OCI-LY3 (cell line): ENCODE measurements at regions not wholly inside any gene's neighbourhood (a gene's known extent, or its start where the extent isn't known, plus 50 kb on each side); places are given as distances from the start of the nearest gene placed in this dataset.

Experiments
- H2AFZ ChIP-seq: fragments of 200-600, 300-600 bp; shearing (Covaris generic); 2 replicates; pipeline ENCODE4 v1.6.0; 2014; ENCODE audit warnings: antibody characterized with exemption, low read depth, low read length
- H3K27ac ChIP-seq: fragments of 200-600, 300-600 bp; sonication (generic); 2 replicates; pipeline ENCODE4 v1.5.1; 2014; ENCODE audit warnings: mild to moderate bottlenecking, low read length, moderate library complexity, mixed read lengths
- H3K27me3 ChIP-seq: fragments of 200-600, 300-600 bp; sonication (generic); 2 replicates; pipeline ENCODE4 v1.6.1; 2014; ENCODE audit warnings: low read depth, low read length, mixed read lengths
- H3K36me3 ChIP-seq: fragments of 200-600, 300-600 bp; sonication (generic); replicated peaks from 2 replicates; pipeline ENCODE3; 2014; ENCODE audit warnings: low read depth, low read length, mixed read lengths
- H3K4me1 ChIP-seq: fragments of 300-600, 200-600 bp; sonication (generic); 2 replicates; pipeline ENCODE4 v1.6.1; 2014; ENCODE audit warnings: low read length, mixed read lengths
- H3K4me2 ChIP-seq: fragments of 200-600, 300-600 bp; sonication (generic); 2 replicates; pipeline ENCODE4 v1.6.1; 2014; ENCODE audit warnings: low read length, mixed read lengths
- H3K4me3 ChIP-seq: fragments of 300-600, 200-600 bp; sonication (generic); 2 replicates; pipeline ENCODE4 v1.5.1; 2014; ENCODE audit warnings: antibody characterized with exemption, mild to moderate bottlenecking, low read length, moderate library complexity
- H3K79me2 ChIP-seq: fragments of 300-600, 200-600 bp; shearing (Covaris generic); 2 replicates; pipeline ENCODE4 v1.6.1; 2014; ENCODE audit warnings: mild to moderate bottlenecking, low read length, mixed read lengths
- H3K9ac ChIP-seq: fragments of 300-600, 200-600 bp; shearing (Covaris generic); 2 replicates; pipeline ENCODE4 v1.6.0; 2014; ENCODE audit warnings: mild to moderate bottlenecking, low read length, moderate library complexity
- H3K9me3 ChIP-seq: fragments of 200-600, 300-600 bp; shearing (Covaris generic); 2 replicates; pipeline ENCODE4 v1.6.1; 2014; ENCODE audit warnings: low read length, mixed read lengths; ENCODE audit not compliant: insufficient read depth
- H4K20me1 ChIP-seq: fragments of 200-600, 300-600 bp; sonication (generic); 2 replicates; pipeline ENCODE4 v1.6.1; 2016; ENCODE audit warnings: low read length, mixed read lengths; ENCODE audit not compliant: insufficient read depth
- EZH2phosphoT487 ChIP-seq: fragments of 200-600 bp; shearing (Covaris generic); IDR thresholded peaks from 2 replicates; pipeline ENCODE4 v1.6.1; 2018; ENCODE audit warnings: antibody characterized with exemption, mixed run types, low read depth
- TF ChIP-seq, protein P1 (sequence below): fragments of 200-600, 300-600 bp; sonication (generic); IDR thresholded peaks from 2 replicates; pipeline ENCODE4 v1.5.1; 2014; ENCODE audit warnings: antibody characterized with exemption, low read length, low read depth

DNA sequence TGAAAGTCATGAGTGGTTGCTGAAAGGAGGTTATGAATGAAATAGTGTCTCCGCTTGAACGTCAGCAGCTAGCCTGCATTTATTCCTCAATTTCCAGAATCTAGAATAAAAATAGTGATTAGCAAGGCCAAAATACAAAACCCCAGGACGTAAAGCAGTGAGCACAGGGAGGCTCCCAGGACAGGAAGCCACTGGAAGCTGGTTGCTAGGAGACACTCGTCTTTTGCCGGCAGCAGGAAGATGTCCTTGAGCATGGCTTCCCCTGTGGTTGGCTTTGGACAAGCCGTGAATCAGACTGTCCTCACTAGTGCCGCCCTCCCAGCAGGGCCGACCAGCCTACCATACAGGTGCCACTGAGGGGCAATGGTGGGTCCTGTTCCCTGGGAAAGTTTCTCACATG, 374.4 kb downstream of the MTX2 start:
- Histone ChIP-seq H3K9me3 (no peaks in the 10 kb centered on the region), H3K36me3 (no peaks in the 10 kb centered on the region), H4K20me1 (0 out of 2 replicates have a peak, but pooled peaks cover 3% of the 10 kb centered on the region), H3K9ac (no peak overlapping the region), H3K27ac (no peak overlapping the region), H3K4me1 (peaks cover 15% of the 10 kb centered on the region), H3K79me2 (no peaks in the 10 kb centered on the region), H3K4me2 (no peak overlapping the region), H3K27me3 (peaks cover 56% of the 10 kb centered on the region), H3K4me3 (no peak overlapping the region), H2AFZ (no peak overlapping the region)
- no peak for TF ChIP-seq EZH2phosphoT487
- TF ChIP-seq, protein P1, sequence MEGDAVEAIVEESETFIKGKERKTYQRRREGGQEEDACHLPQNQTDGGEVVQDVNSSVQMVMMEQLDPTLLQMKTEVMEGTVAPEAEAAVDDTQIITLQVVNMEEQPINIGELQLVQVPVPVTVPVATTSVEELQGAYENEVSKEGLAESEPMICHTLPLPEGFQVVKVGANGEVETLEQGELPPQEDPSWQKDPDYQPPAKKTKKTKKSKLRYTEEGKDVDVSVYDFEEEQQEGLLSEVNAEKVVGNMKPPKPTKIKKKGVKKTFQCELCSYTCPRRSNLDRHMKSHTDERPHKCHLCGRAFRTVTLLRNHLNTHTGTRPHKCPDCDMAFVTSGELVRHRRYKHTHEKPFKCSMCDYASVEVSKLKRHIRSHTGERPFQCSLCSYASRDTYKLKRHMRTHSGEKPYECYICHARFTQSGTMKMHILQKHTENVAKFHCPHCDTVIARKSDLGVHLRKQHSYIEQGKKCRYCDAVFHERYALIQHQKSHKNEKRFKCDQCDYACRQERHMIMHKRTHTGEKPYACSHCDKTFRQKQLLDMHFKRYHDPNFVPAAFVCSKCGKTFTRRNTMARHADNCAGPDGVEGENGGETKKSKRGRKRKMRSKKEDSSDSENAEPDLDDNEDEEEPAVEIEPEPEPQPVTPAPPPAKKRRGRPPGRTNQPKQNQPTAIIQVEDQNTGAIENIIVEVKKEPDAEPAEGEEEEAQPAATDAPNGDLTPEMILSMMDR: no peak

DNA sequence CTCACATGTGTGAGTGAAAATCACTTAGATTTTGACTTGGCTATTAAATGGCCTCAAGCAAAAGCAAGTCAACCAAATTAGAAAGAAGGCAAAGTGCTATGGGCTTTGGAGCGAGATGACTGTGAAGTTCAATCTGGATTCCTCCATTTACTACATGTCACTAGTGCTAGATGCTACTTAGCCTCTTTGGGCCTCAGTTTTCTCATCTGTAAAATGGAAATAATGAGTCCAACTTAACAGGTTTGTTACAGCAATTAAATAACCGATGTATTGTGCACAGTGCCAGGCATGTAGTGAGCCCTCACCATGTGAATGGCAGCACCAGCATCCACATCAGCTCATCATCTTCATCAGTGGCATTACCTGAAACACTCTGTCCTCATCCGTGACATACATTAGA, 376.3 kb downstream of the MTX2 start:
- Histone ChIP-seq H3K9me3 (no peaks in the 10 kb centered on the region), H3K27ac (no peak overlapping the region), H3K4me2 (no peak overlapping the region), H2AFZ (no peak overlapping the region), H3K36me3 (no peaks in the 10 kb centered on the region), H4K20me1 (0 out of 2 replicates have a peak, but pooled peaks cover 3% of the 10 kb centered on the region), H3K4me1 (peaks cover 19% of the 10 kb centered on the region), H3K79me2 (no peaks in the 10 kb centered on the region), H3K27me3 (peaks cover 47% of the 10 kb centered on the region), H3K4me3 (no peak overlapping the region), H3K9ac (no peak overlapping the region)
- no peak for TF ChIP-seq EZH2phosphoT487
- TF ChIP-seq, protein P1: no peak

DNA sequence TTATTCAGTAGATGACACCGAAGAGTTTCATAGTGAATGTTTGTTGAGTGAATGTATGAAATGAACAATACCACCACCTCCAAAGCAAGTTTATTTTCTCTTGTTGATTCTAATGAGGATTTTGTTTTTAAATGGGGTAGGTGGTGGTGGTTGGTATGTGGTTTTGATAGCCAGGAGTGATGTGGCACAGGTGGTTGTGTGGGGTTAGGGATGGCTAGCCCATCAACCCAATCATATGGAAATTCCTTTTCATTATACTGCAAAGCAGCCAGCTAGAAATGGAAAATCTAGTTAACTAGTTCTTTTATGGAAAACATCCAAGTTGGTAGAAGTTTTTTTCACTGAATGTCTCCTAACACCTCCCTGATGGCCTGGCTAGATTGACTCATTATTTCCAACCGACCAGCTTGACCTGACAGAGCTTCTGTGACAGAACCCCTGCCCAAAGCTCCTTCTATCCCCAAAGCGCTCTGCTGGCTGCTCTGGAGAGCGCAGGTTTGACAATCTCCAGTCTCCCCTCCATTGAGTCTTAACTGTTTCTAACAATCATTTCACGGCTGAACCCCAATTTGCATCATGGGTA, 376.9 kb downstream of the MTX2 start:
- Histone ChIP-seq H3K4me2 (no peak overlapping the region), H3K27me3 (peaks cover 41% of the 10 kb centered on the region), H3K9me3 (no peaks in the 10 kb centered on the region), H3K4me1 (peaks cover 20% of the 10 kb centered on the region), H3K36me3 (no peaks in the 10 kb centered on the region), H3K9ac (no peak overlapping the region), H3K79me2 (no peaks in the 10 kb centered on the region), H3K27ac (no peak overlapping the region), H4K20me1 (0 out of 2 replicates have a peak, but pooled peaks cover under 1% of the 10 kb centered on the region), H3K4me3 (no peak overlapping the region), H2AFZ (no peak overlapping the region)
- TF ChIP-seq EZH2phosphoT487: no peak
- TF ChIP-seq, protein P1: no peak

DNA sequence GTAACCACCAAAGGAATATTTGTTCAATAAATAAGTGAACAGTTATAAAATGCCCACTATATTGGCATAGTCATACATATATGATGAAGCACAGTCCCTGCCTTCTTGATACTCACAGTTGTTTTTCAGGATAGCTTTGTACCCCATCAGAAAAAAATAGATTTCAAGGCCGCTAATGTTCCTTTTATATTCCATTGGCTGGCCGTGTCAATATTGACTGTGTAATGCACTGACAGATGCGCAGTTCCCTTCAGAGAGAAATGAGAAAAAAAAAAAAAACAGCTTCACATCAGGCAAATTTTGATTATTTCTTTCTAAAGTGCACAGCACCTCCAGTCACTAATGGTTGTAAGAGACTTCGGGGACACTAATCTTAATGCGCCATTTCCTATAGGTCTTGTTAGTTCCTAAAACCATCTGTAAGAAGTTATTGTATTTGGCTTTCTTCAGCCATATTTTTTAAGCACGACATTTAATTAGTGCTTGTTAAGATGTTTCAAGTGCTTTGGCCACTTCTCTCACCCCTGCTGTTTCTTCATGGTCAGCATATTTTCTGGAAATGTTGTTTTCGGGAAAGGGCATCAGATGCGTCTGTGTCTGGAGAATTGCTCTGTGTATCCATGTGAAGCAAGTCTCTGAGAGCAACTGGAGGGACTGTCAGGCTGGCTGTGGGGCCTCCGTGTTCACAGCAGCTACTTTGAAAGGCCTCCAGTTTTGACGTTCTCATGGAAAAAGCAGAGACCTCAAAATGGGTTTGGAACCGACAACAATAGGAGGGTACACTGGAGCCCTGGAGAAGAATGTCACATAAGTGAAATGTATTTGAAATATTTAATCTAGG, 378.3 kb downstream of the MTX2 start:
- Histone ChIP-seq H3K9me3 (no peaks in the 10 kb centered on the region), H3K4me3 (no peak overlapping the region), H3K27me3 (peaks cover 34% of the 10 kb centered on the region), H3K27ac (no peak overlapping the region), H3K4me1 (peaks cover 11% of the 10 kb centered on the region), H3K79me2 (no peaks in the 10 kb centered on the region), H4K20me1 (no peaks in the 10 kb centered on the region), H3K9ac (no peak overlapping the region), H2AFZ (no peak overlapping the region), H3K36me3 (no peaks in the 10 kb centered on the region), H3K4me2 (no peak overlapping the region)
- TF ChIP-seq, protein P1: no peak
- TF ChIP-seq EZH2phosphoT487: no peak
